VCaP (cell line): ENCODE measurements at regions not wholly inside any gene's neighbourhood (a gene's known extent, or its start where the extent isn't known, plus 50 kb on each side); places are given as distances from the start of the nearest gene placed in this dataset.

Source experiments
- H3K27ac ChIP-seq: fragments of 450-650 bp; 2 replicates; pipeline ENCODE4 v1.5.1; 2017
- TF ChIP-seq, protein P1 (sequence below): fragments of 450-650 bp; conservative IDR thresholded peaks from 2 replicates; pipeline ENCODE4 v1.5.1; 2017; ENCODE audit warnings: mild to moderate bottlenecking, moderate library complexity

GRCh38 chr5:118605761-118606160, 382.6 kb downstream of the DTWD2 start:
- no peak overlapping the region for H3K27ac ChIP-seq
- TF ChIP-seq, protein P1, sequence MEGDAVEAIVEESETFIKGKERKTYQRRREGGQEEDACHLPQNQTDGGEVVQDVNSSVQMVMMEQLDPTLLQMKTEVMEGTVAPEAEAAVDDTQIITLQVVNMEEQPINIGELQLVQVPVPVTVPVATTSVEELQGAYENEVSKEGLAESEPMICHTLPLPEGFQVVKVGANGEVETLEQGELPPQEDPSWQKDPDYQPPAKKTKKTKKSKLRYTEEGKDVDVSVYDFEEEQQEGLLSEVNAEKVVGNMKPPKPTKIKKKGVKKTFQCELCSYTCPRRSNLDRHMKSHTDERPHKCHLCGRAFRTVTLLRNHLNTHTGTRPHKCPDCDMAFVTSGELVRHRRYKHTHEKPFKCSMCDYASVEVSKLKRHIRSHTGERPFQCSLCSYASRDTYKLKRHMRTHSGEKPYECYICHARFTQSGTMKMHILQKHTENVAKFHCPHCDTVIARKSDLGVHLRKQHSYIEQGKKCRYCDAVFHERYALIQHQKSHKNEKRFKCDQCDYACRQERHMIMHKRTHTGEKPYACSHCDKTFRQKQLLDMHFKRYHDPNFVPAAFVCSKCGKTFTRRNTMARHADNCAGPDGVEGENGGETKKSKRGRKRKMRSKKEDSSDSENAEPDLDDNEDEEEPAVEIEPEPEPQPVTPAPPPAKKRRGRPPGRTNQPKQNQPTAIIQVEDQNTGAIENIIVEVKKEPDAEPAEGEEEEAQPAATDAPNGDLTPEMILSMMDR: no peak

- H3K27ac ChIP-seq: no peak overlapping the region
- TF ChIP-seq, protein P1: no peak
Observed at GRCh38 chr5:118604106-118604505, 384.2 kb downstream of the DTWD2 start.

DNA sequence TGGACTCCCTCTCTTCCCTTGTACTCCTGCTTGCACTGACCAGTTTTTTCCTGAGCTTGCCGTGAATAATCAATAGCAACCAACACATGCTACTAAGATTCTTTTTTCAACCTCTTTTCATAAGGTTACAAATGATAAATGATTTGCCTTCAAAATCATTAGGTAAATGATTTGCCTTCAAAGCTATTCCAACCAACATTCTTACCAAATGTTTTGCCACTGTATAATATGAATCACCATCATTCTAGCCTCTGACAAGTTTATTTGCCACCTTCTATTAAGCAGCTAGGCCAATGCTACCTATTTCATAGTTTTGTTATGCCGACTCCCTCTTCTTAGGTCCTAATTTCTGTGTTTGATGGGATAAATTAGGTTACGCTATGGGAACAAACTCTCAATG, 385.1 kb downstream of the DTWD2 start:
- TF ChIP-seq, protein P1: no peak
- H3K27ac ChIP-seq: no peak overlapping the region

GRCh38 chr5:118598311-118598710, 390.0 kb downstream of the DTWD2 start:
- TF ChIP-seq, protein P1: no peak
- H3K27ac ChIP-seq: no peak overlapping the region

DNA sequence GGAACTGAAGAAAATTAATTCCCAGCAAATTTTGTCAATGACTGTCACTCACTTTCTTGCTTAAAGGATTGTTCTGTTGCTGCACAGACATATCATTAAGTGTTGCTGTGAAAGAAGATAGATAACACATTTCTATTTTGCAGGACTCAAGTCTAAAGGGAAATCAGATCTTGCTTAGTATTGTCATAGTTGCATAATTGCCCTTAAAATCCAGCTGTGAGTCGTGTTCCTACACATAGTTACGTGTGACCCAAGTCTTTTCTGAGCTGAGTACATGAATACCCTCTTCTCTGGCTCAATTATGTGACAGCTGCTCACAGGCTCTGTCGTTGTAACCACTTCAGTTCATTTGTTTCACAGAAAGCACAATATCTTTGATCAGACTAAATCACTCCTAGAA, 390.8 kb downstream of the DTWD2 start:
- TF ChIP-seq, protein P1: no peak
- no peak overlapping the region for H3K27ac ChIP-seq

GRCh38 chr5:118596255-118596654, 392.1 kb downstream of the DTWD2 start:
- H3K27ac ChIP-seq: no peak overlapping the region
- TF ChIP-seq, protein P1: no peak

DNA sequence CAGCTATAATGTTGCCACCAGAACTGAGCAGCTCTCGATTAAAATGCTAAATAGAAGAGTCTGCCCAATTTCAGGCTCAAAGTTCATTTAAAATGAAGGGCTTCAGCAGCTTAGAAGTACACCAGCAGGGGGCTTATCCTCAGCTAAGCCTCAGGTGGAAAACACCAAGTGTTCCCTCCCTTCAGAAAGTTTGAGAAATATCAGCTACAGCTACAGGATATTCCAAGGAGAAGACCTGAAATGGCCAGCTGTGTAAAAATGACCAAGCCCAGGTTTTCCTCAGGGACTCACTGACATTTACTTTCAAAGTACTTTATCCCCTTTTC, 395.4 kb downstream of the DTWD2 start:
- H3K27ac ChIP-seq: no peak overlapping the region
- TF ChIP-seq, protein P1: no peak
